Activated CD8-positive, alpha-beta memory T cell treated with anti-CD3 and anti-CD28 coated beads, Interleukin-2, amount 50 U/mL, for 24 hours (primary cell): ENCODE measurements at regions not wholly inside any gene's neighbourhood (a gene's known extent, or its start where the extent isn't known, plus 50 kb on each side); places are given as distances from the start of the nearest gene placed in this dataset.
"Not testable (repeated sequence)": the region's sequence is repeated elsewhere in the genome, so short reads cannot be mapped to it uniquely, and the experiment has no call there.

Source experiments
- DNase-seq: peaks from one replicate; pipeline ENCODE4 v3.0.0-alpha.2; 2020; ENCODE audit errors: extremely low read depth

DNA sequence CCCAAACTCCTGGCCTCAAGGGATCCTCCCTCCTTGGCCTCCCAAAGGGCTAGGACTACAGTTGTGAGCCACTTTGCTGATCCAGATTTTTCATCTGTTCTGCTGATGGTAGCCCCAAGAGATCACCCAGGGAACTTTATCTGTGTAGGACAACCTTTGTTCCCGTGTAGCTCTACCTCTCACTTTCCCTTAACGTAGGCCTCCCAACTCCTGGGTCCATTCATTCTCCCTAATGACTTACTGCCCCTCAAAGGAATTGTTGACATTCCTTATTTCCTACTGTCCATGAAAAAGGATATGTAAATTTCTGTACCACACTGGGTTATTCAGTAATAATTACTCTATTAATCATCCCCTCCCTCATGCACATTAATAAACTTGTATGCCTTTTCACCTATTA lies 51.0 kb upstream of the PHF24 start:
- no peak for DNase-seq

DNA sequence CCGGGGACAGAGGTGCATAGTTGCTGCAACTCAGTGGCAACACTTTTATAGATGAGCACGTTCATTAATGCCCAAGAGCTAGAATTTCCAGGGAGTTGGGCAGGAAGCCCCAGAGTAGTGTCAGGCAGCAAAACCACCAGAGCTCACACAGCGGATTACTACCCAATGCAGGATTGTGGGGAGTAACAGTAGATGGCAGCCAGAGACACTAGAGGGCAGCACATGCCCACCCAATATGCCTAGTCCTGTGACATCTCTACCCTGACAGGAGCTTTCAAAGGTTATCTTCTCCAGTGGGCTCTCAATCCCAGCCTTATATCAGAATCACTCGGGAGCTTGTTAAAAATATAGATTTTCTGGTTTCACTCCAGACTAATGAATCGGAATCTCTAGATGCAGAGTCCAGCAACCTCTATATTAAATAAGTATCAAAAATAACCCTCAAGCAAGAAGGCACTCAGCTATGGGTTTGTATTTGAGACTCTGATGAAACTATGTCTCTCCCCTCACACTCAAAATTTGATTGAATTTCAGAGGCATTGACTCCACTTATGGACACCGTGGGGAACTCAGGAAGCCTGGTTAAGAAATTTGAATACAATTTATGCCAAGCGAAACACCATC lies 58.4 kb upstream of the PHF24 start:
- DNase-seq = peak; percentile 49

DNA sequence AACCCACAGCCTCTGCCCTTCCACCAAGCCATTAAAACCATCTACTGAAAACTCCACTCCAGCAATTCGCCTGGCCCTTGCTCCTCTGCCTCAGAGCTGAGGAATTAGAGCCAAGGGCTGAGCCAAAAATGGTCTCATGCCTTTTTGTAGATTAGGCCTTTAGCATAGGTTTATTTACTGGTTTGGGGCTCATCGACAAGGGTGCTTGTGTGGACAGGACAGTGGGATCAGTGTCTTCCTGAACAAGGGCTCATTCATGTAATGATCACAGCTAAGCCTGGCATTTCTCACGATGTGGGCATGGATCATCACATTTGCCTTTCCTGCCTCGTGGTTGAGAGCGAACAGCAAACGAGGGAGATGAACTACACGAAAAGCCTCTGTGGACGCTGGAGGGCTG lies 59.2 kb upstream of the PHF24 start:
- no peak for DNase-seq

DNA sequence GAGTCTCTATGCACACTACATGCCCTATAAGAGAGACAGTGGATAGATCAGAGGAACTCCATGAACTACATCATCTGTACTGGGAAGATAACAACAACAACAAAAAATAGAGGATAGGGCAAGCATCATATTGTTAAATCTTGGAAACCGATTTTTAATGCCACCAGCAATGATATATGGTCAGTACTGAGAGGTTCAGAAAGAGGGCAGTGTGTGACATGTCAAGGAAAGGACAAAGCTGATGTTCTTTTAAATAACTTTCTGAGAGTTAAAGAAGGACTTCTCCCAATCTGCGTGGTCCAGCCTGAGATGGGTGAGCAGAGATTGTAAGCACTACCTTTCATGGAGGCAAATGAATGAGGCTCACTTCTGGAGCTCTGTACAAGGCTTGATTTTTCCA lies 62.0 kb upstream of the PHF24 start:
- DNase-seq = no peak

DNA sequence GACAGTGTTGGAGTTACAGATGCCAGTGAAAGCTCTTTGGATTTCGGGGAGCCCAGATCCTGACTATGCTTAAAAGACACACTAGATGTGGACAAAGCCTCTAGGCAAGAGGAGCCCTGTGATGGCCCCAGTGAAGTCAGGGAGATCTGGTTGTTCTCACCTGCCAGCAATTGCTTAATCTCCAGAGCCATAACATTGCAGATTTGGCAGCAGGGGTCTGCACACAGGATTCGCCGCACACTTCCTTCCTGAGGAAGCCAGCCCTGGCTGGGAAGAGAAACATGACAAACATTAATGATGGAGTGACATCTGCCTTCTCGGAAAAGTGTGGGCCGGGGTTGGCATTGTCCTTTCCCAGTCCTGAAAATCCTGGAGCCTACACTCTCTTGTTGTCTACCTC lies 65.2 kb upstream of the PHF24 start:
- DNase-seq = no peak

DNA sequence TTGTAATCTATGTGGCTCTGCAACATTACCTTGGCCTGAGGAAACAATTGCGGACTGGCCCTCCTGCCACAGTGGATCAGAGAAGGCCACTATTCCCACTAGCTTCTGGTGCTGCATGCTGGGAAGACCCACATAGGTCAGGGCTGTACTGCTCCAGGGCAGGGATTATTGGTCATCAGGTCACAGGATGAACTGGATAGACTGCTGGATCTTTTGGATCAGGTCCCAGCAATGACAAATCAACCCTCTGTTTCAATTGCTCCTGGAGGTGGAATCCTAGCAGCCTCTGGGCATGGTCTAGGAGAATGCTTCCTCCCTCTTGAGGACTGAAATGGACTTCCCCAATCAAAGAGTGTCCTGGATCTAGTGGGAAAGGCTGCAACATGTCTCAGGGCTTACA lies 66.7 kb upstream of the PHF24 start:
- DNase-seq = no peak

DNA sequence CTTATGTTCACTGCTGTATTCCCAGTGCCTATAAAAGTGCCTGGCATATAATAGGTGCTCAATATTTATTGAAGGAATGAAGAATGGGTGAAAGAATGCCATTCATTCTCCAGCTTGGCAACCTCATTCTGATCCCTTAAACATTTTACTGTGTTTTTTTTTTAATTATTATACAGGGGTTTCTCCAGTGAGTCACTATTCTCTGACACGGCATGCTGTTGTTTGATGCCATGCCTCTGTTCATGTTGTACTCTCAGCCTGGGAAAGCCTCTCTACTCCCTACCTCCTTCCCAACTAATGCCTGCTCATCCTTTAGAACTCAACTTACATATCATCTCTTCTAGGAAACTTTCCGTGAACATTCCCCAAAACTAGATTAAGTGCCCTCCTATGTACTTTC lies 70.2 kb upstream of the PHF24 start:
- DNase-seq = no peak

DNA sequence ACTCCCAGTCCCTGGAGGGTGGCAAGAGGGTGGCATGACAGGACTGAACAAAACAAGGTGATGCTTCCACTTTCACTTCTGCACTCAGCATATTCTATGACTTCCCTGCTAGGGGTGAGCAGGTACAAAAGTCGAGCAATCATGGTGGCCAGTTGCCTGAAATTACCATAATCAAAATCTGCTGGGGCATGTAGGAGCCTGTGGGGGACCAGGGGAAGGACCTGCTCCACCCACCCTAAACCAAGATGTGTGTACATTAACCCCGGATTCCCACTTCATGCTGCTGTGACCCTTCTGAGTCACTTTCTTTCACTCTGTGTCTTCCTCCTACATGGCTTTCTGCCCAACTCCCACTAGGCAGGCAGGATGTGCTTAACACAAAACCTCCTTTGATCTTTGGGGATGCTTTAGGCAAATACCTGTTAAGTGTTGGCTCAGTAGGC lies 73.3 kb upstream of the PHF24 start:
- no peak for DNase-seq

DNA sequence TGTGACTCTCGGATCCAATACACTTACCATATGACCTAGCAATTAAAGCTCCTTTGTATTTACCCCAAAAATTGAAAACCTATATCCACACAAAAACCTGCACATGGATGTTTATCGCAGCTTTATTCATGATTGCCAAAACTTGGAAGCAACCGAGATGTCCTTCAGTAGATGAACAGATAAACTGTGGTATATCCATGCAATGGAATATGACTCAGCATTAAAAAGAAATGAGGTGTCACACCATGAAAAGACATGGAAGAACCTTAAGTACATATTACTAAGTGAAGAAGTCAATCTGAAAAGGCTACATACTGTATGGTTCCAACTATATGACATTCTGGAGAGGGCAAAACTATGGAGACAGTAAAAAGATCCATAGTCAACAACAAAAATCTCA lies 82.0 kb upstream of the PHF24 start:
- no peak for DNase-seq

DNA sequence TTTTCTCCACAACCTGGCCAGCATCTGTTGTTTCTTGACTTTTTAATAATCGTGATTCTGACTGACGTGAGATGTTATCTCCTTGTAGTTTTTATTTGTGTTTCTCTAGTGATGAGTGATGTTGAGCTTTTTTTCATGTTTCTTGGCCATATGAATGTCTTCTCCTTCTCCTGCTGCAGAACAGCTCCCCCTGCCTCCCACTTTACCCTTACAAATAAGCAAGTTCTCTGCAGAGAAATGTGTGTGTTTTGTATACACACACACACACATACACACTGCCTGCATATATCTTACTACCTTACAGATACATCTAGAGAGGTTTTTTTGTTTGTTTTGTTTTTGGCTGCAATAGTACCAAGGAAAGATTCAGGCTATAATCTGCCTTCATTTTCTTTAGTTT lies 88.7 kb upstream of the PHF24 start:
- DNase-seq = no peak

DNA sequence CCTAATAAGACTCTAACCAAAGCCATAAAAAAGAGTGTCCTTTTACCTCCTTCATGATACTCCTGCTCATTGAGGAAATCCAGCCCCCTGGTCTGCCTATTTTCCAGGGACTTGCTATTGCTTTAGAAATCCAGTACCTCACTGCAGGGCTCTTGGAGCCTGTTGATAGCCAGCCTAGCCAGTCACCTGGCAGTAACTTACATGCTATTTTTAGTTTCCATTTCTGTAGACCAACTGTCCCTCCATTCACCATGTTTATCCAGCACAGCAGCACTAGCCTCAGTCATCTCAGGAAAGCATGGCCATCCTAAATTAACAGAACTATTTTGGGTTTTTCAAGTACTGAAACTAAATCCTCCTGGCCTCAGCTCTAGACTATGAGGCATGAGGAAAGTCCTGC lies 91.5 kb upstream of the PHF24 start:
- no peak for DNase-seq

DNA sequence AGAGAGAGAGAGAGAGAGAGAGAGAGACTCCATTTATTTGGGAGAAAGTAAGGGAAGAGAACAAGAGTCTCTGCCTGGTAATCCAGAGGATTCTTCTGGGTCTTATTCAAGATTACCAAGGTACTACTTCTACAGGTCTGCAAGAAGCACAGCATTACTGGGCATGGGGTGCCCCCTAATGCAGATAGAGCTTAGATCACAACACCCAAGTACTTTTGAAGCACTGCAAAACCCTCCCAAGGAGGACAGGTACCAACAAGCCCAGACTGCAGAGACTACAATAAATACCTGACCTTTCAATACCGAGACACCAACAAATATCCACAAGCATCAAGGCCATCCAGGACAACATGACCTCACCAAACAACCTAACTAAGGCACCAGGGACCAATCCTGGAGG lies 94.7 kb upstream of the PHF24 start:
- no peak for DNase-seq

DNA sequence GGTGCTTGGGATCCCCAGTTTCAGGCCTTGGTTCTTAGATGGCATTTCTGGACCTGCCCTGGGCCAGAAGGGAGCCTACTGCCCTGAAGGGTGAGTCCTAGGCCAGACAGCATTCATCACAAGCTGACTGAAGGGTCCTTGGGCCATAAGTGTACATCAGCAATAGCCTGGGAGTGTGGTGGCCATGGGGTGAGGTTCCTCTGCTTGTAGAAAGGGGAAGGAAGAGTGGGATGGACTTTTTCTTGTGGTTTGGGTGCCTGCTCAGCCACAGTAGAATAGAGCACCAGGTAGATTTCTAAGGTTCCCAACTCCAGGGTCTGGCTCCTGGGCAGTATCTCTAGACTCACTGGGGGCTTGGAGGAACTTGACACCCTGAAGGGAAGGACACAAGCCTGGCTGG lies 95.2 kb upstream of the PHF24 start:
- DNase-seq = no peak

DNA sequence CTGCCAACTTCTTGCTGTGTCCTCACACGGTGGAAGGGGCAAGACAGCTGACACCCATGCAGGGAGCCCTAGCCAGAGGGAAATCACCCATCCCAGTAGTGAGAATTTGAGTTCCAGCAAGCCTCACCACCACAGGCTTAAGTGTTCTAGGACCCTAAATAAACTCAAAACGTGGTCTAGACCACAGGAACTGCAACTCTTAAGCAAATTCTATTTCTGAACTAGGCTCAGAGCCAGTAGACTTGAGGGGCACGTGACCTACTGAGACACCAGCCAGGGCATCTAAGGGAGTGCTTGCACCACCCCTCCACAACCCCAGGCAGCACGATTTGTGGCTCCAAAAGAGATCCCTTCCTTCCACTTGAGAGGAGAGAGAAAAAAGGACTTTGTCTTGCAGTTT lies 96.0 kb upstream of the PHF24 start:
- DNase-seq = no peak

DNA sequence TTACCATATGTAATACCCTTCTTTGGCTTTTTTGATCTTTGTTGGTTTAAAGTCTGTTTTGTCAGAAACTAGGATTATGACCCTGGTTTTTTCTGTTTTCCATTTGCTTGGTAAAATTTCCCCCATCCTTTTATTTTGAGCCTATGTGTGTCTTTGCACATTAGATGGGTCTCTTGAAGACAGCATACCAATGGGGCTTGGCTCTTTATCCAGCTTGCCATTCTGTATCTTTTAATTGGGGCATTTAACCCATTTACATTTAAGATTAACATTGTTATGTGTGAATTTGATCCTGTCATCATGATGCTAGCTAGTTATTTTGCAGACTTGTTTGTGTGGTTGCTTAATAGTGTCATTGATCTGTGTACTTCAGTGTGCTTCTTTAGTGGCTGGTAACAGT lies 103.1 kb upstream of the PHF24 start:
- DNase-seq = not testable (repeated sequence)

DNA sequence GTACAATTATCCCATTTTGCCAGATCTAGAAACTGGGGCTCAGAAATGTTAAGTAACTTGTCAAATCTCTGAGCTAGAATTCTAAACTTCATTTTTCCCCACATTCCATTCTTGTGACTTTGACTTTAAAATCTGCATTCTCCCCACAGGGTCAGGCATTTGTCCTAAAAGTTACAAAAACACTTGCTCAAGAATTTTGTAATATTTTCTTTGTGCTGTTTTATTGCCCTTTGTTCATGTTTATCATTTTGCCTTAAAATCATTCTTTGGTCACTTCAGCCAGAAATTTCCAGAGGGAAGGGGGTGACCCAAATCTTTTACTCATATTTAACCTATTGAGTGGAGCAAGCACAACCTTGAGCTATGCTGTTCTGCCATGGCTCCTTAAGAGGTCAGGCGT lies 120.1 kb upstream of the CCL21 start:
- DNase-seq = no peak

DNA sequence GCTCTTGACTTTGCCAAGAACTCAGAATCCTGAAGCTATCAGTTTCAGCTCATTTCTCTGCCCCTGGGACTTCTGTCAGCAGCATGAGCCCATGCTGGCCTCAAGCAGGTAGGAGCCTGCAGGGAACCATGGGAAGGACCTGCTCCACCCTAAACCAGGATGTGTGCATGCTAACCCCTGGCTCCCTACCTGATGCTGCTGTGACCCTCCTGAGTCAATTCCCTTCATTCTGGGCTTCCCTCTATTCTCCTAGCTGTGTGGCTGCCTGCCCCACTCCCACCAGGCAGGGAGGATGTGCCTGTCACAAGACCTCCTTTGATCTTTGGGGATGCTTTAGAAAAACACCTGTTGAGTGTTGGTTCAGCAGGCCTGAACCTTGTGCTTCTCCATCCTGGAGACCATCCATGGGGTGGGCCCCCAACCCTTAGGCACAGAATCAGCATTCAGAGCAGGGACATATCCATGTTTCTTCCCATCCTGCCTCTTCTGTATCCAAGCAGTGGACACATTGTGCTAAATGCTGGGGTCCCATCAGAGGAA lies 117.1 kb upstream of the CCL21 start:
- DNase-seq = no peak

DNA sequence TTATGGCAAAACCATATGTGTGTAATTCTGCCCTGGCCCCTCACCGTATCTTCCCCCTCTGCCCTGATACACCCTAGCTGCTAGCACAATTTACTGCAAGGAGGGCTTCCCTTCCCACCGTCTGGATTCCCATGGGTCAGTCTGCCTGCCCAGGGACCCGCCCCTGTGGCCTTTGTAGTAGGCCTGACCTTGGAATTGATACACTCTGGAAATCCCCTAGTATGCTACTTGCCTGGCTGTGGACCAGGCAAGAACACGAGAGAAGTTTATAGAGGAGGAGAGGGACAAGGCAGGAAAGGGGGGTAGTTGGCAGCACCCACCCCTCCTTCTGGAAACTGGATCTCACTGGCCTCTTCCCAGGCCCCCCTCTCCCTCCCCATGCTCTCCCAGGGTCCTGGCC lies 115.8 kb upstream of the CCL21 start:
- DNase-seq = no peak

DNA sequence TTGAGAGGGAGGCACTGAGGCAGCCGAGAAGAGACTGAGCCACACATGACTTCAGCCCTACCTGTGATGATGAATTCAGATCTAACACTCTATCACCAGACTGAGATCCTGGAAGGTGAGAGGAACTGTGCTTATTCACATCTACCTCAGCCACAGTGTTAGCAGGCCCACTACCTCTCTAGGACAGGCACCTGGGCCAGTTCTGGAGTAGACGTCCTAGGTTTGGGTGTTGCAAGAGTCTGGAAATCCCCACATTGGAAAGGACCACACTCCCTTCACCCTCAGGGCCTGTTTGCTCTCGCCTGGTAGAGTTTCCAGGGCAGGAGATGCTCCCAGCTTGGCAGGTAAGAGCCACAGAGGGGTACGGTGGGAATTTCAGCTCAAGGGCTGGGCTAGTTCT lies 113.8 kb upstream of the CCL21 start:
- DNase-seq = no peak

DNA sequence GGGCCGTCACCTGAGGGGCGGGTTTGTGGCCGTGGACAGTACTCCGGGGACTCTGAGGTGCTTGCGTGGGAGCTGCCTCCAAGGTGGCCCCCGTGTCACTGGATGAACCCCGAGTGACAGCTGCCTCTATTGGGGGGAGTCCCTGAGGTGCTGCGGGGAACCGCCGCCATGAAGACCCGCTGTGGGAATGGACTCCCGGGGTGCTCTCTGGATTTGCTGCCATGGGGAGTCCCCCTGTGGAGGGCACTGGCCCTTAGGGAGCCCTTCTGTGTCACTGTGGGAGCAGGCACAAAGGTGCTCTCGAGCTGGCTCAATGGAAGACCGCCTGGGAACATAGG lies 100.2 kb upstream of the CCL21 start:
- DNase-seq = no peak

DNA sequence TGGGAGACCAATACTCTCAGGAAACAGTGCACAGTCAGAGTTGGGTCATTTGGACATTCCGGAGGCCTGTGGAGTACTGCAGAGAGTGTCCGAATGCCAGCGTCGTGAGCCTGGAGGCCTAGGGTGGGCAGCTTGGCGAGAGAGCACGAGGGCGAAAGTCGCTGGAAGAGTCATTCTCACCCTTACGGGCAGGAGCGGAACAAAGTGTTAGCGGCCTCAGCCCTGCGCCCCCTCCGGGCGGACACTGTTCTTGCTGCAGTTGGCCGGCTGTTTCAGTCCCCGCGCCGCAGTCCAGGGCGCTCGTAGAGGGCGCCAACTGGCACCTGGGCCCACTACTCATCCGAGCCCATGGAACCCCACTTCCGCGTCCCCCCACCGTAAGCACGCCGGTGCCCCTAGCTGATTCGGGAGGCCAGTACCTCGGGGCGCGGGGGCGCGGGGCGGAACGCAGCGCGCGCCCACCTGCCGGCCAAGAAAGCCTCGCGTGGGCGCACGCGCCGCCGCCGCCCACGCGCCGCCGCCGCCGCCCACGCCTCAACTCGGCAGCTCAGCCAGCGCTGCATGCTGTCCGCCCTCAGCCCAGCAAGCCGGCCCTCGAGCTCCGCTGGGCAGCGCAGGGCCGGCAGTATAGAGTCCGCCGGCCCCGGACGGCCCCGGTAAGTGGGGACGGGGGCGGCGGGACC lies 99.7 kb upstream of the CCL21 start:
- DNase-seq = no peak

DNA sequence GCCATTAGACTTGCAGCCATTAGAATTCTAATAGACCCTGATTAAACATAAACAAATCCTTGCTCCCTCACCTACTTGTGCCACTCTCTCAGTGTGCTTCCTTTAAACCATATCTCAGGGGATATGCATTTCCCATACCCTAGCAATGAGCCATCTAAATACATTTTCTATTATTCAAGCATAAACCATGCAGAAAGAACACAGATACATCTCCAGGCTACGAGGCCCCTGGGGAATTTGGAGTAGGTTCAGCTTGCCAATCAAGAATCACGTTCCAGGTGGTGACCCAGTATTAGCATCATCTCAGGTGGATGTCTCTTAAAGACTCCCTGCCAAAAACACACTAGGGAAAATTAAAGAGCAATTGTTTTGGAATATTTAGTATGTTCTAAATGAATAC lies 93.0 kb upstream of the CCL21 start:
- no peak for DNase-seq

DNA sequence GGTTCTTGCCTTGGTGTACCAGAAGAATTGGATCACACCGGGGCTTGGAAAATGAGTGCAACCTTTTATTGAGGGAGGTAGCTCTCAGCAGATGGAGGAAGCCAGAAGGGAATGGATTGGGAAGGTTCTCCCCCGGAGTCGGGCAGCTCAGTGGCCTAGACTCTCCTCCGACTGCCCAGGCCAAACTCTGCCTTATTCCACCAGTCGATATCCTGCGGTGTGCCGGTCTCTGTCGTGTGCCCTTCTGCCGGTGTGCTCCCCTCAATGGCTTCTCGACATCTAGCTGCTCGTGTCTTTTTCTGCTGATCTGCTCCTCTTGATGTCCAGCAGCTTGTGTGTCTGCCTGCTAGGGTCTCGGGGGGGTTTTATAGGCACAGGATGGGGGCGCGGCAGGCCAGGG lies 87.4 kb upstream of the CCL21 start:
- no peak for DNase-seq

DNA sequence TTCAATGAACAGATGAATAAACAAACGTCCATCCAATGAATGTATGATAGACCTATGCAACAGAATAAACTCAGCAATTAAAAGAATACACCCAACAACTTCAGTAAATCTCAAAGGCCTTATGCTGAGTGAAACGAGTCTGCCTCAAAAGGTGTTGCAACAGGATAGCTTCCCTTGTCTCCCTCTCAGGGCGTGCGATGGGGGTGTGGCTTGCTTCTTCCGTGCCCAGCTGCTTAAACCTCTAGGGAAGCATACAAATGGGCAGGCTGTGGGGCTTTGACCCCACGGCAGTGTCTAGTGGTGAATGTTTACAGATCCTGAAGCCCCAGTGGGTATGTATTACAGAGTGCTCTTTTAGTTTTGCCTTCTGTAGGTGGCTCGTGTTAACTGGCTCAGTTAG lies 87.0 kb upstream of the CCL21 start:
- no peak for DNase-seq
